ENCODE measurements at regions not wholly inside any gene's neighbourhood (a gene's known extent, or its start where the extent isn't known, plus 50 kb on each side); places are given as distances from the start of the nearest gene placed in this dataset.

- no peaks in the 10 kb centered on the region for H3K4me1 ChIP-seq
- DNase-seq (ENCODE audit: low spot score) = no peak
- no peaks in the 10 kb centered on the region for H3K9me3 ChIP-seq
- H3K27me3 ChIP-seq = no peaks in the 10 kb centered on the region
- TF ChIP-seq, protein P1, sequence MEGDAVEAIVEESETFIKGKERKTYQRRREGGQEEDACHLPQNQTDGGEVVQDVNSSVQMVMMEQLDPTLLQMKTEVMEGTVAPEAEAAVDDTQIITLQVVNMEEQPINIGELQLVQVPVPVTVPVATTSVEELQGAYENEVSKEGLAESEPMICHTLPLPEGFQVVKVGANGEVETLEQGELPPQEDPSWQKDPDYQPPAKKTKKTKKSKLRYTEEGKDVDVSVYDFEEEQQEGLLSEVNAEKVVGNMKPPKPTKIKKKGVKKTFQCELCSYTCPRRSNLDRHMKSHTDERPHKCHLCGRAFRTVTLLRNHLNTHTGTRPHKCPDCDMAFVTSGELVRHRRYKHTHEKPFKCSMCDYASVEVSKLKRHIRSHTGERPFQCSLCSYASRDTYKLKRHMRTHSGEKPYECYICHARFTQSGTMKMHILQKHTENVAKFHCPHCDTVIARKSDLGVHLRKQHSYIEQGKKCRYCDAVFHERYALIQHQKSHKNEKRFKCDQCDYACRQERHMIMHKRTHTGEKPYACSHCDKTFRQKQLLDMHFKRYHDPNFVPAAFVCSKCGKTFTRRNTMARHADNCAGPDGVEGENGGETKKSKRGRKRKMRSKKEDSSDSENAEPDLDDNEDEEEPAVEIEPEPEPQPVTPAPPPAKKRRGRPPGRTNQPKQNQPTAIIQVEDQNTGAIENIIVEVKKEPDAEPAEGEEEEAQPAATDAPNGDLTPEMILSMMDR (IDR thresholded peaks at IDR 0.05) = no peak
- H3K36me3 ChIP-seq = no peaks in the 10 kb centered on the region
- no peak overlapping the region for H3K27ac ChIP-seq
- H3K4me3 ChIP-seq = no peak overlapping the region
Observed at GRCh38 chr16:51244887-51245657, 94.0 kb upstream of the SALL1 start.

DNA sequence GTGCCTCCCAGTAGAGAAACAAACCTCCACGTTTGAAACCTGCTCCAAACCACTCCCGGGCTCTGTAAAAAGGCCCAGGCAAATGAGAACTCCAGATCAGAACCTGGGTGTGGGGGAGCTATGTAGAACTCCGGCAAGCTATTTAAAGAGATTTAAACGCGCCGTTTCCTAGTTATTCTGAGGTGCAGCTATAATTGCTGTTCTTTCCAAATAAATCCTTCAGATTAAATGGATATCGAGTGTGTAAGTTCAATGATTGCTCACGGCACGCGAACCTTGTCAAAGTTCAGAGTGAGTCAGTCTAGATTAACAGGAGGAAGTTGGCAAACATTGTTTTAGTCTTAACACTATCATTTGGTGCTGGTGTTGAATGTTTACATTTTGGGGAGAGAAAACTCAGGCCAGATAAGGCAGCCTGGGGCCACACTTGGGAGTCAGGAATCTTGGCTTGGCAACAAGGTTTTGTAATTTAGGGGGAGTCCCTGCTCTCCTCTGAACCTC lies 92.9 kb upstream of the SALL1 start:
- H3K9me3 ChIP-seq = no peaks in the 10 kb centered on the region
- no peaks in the 10 kb centered on the region for H3K27me3 ChIP-seq
- TF ChIP-seq, protein P1 (IDR thresholded peaks at IDR 0.05) = no peak
- no peak overlapping the region for H3K4me3 ChIP-seq
- no peak for DNase-seq (ENCODE audit: low spot score)
- H3K27ac ChIP-seq = no peak overlapping the region
- H3K4me1 ChIP-seq = no peaks in the 10 kb centered on the region
- no peaks in the 10 kb centered on the region for H3K36me3 ChIP-seq

DNA sequence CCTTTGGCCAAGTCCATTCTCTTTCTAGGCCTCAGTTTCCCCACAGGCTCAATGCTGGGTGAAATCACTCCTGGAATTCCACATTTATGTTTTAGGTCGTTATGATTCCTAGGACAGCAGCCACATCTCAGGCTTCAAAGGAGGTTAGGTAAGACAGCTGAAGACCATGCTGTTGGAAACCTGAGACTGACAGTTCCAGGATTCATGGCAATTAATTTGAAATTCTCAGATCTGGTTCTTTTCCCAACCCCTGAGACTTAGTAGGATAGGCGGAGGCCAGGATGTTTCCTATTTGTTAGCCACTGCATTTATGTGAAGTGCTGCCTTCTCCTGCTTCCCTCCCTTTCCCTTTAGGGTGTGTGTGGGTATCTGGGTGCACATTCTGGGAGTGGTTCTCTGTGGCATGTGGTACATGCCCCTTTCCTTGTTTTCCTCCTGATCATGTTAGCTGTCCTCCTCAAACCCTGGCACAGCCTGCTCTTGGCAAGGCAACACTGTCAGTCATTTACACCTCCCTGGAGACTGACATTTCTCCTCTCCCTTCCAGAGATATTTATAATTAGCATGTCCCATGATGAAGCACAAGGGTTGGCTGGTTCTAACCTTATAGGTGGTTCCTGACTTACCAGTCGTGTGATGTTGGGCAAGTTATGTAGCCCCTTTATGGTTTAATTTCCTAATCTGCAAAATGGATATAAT lies 91.4 kb upstream of the SALL1 start:
- H3K36me3 ChIP-seq = no peaks in the 10 kb centered on the region
- DNase-seq (ENCODE audit: low spot score) = no peak
- H3K4me1 ChIP-seq = no peaks in the 10 kb centered on the region
- TF ChIP-seq, protein P1 (IDR thresholded peaks at IDR 0.05) = no peak
- H3K9me3 ChIP-seq = no peaks in the 10 kb centered on the region
- no peak overlapping the region for H3K27ac ChIP-seq
- H3K4me3 ChIP-seq = no peak overlapping the region
- no peaks in the 10 kb centered on the region for H3K27me3 ChIP-seq

DNA sequence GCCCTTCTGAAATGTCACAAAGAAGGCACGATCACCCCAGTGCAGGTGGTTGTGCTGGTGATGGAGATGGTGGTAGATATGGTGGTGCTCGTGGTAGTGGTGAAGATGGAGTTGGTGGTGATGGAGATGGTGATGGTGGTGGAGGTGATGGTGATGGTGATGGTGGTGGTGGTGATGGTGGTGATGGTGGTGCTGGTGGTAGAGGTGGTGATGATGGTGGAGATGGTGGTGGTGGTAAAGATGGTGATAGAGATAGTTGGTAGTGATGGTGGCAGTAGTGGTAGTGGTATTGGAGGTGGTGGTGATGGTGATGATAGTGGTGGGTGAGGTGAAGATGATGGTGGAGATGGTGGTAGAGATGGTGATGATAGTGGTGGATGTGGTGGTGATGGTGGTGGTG lies 88.1 kb upstream of the SALL1 start:
- DNase-seq (ENCODE audit: low spot score) = no peak
- Histone ChIP-seq H3K4me1 (no peaks in the 10 kb centered on the region), H3K4me3 (no peak overlapping the region), H3K36me3 (no peaks in the 10 kb centered on the region), H3K27me3 (no peaks in the 10 kb centered on the region), H3K9me3 (no peaks in the 10 kb centered on the region), H3K27ac (no peak overlapping the region)
- TF ChIP-seq, protein P1 (IDR thresholded peaks at IDR 0.05) = no peak

DNA sequence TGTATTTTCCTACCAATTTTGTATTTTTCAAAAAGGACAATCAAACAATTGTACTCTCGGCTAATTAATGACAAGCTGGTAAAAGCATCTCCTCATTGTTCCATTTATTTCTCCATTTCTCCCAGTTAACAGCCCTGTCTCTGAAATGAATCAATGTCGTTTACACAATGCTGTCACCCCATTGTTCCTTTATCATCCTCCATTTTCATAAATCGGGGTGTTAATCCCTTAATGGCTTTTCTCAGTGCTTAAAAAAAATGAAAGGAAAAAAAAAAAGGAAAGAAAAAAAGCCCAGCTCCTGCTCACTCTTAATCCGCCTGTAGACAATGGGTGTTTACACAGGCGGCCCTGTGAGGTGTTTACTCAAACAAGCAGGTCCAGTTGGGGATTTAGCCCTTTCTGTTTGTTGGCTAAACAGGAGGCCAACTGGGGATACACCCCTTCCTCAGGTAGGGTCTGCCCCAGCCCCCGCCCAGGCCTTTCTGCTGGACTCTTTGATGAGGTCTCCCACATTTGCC lies 86.8 kb upstream of the SALL1 start:
- Histone ChIP-seq H3K9me3 (no peaks in the 10 kb centered on the region), H3K36me3 (no peaks in the 10 kb centered on the region), H3K27ac (no peak overlapping the region), H3K4me1 (no peaks in the 10 kb centered on the region), H3K27me3 (no peaks in the 10 kb centered on the region), H3K4me3 (no peak overlapping the region)
- TF ChIP-seq, protein P1 (IDR thresholded peaks at IDR 0.05) = no peak
- no peak for DNase-seq (ENCODE audit: low spot score)
